H9 (cell line): ENCODE measurements at regions not wholly inside any gene's neighbourhood (a gene's known extent, or its start where the extent isn't known, plus 50 kb on each side); places are given as distances from the start of the nearest gene placed in this dataset.
"Not testable (repeated sequence)": the region's sequence is repeated elsewhere in the genome, so short reads cannot be mapped to it uniquely, and the experiment has no call there.

Experiments
- DNase-seq: peaks from one replicate; pipeline ENCODE4 v3.0.0-alpha.2; 2017
- H2AFZ ChIP-seq: one replicate; pipeline ENCODE4 v1.6.1; 2013; ENCODE audit warnings: mild to moderate bottlenecking, low read length, control low read depth, moderate library complexity
- H2AK5ac ChIP-seq: 2 replicates; pipeline ENCODE4 v1.6.1; 2013; ENCODE audit warnings: low read length, control low read depth, mixed read lengths; ENCODE audit not compliant: insufficient read length
- H2BK120ac ChIP-seq: one replicate; pipeline ENCODE4 v1.6.1; 2013; ENCODE audit warnings: low read depth, mild to moderate bottlenecking, low read length, control low read depth, inconsistent platforms; ENCODE audit not compliant: poor library complexity, severe bottlenecking
- H2BK12ac ChIP-seq: 2 replicates; pipeline ENCODE4 v1.6.1; 2013; ENCODE audit warnings: low read length, control low read depth, mixed read lengths, low read depth; ENCODE audit not compliant: insufficient read length
- H2BK15ac ChIP-seq: 2 replicates; pipeline ENCODE4 v1.6.1; 2013; ENCODE audit warnings: low read depth, low read length, control low read depth
- H2BK20ac ChIP-seq: one replicate; pipeline ENCODE4 v1.6.1; 2013; ENCODE audit warnings: low read depth, mild to moderate bottlenecking, low read length, control low read depth, inconsistent platforms; ENCODE audit not compliant: poor library complexity, severe bottlenecking
- H2BK5ac ChIP-seq: 2 replicates; pipeline ENCODE4 v1.6.1; 2013; ENCODE audit warnings: low read length, control low read depth, mixed read lengths; ENCODE audit not compliant: insufficient read length
- H3K14ac ChIP-seq: 2 replicates; pipeline ENCODE4 v1.6.1; 2013; ENCODE audit warnings: low read length, control low read depth; ENCODE audit not compliant: insufficient read depth
- H3K18ac ChIP-seq: 2 replicates; pipeline ENCODE4 v1.6.1; 2013; ENCODE audit warnings: low read depth, mild to moderate bottlenecking, mixed read lengths, low read length, control low read depth; ENCODE audit not compliant: insufficient read length
- H3K23ac ChIP-seq: 2 replicates; pipeline ENCODE4 v1.6.1; 2013; ENCODE audit warnings: low read length, control low read depth, mixed read lengths, low read depth; ENCODE audit not compliant: insufficient read length
- H3K23me2 ChIP-seq: 2 replicates; pipeline ENCODE4 v1.6.1; 2013; ENCODE audit warnings: low read depth, mild to moderate bottlenecking, mixed read lengths, low read length, control low read depth; ENCODE audit not compliant: insufficient read length, poor library complexity, severe bottlenecking
- H3K27ac ChIP-seq: 2 replicates; pipeline ENCODE4 v1.5.1; 2013; ENCODE audit warnings: low read length, control low read depth, mixed read lengths, low read depth; ENCODE audit not compliant: insufficient read length
- H3K27me3 ChIP-seq: 2 replicates; pipeline ENCODE4 v1.6.1; 2013; ENCODE audit warnings: low read length, control low read depth, inconsistent platforms; ENCODE audit not compliant: insufficient read depth
- H3K4ac ChIP-seq: 2 replicates; pipeline ENCODE4 v1.6.1; 2013; ENCODE audit warnings: low read depth, mild to moderate bottlenecking, control low read depth, inconsistent platforms, low read length, moderate library complexity
- H3K4me1 ChIP-seq: 2 replicates; pipeline ENCODE4 v1.6.1; 2013; ENCODE audit warnings: low read length, control low read depth, inconsistent platforms; ENCODE audit not compliant: insufficient read depth
- H3K4me2 ChIP-seq: 2 replicates; pipeline ENCODE4 v1.6.1; 2013; ENCODE audit warnings: low read length, control low read depth, mixed read lengths; ENCODE audit not compliant: insufficient read length, insufficient read depth
- H3K56ac ChIP-seq: 2 replicates; pipeline ENCODE4 v1.6.1; 2013; ENCODE audit warnings: low read depth, mild to moderate bottlenecking, mixed read lengths, low read length, control low read depth; ENCODE audit not compliant: insufficient read length
- H3K79me1 ChIP-seq: 2 replicates; pipeline ENCODE4 v1.6.1; 2013; ENCODE audit warnings: low read depth, mild to moderate bottlenecking, moderate library complexity, low read length, control low read depth, inconsistent platforms; ENCODE audit not compliant: insufficient read depth, poor library complexity, severe bottlenecking
- H3K79me2 ChIP-seq: 2 replicates; pipeline ENCODE4 v1.6.1; 2013; ENCODE audit warnings: low read length, control low read depth, inconsistent platforms; ENCODE audit not compliant: insufficient read depth
- H3K9ac ChIP-seq: 2 replicates; pipeline ENCODE4 v1.6.1; 2013; ENCODE audit warnings: low read length, control low read depth, mixed read lengths; ENCODE audit not compliant: insufficient read length; ENCODE audit errors: extremely low read depth
- H3K9me3 ChIP-seq: one replicate; pipeline ENCODE4 v1.6.1; 2013; ENCODE audit warnings: low read depth, low read length, inconsistent platforms; ENCODE audit not compliant: control insufficient read depth
- H3T11ph ChIP-seq: one replicate; pipeline ENCODE4 v1.6.1; 2013; ENCODE audit warnings: mild to moderate bottlenecking, low read length, control low read depth, inconsistent platforms
- H4K20me1 ChIP-seq: one replicate; pipeline ENCODE4 v1.6.1; 2013; ENCODE audit not compliant: control insufficient read depth, insufficient read length, insufficient read depth
- H4K5ac ChIP-seq: 2 replicates; pipeline ENCODE4 v1.6.1; 2013; ENCODE audit warnings: low read depth, mild to moderate bottlenecking, mixed read lengths, low read length, control low read depth; ENCODE audit not compliant: insufficient read length
- H4K8ac ChIP-seq: replicated peaks from 2 replicates; pipeline ENCODE4 v1.6.1; 2013; ENCODE audit warnings: low read length, control low read depth, mixed read lengths, low read depth; ENCODE audit not compliant: insufficient read length
- H4K91ac ChIP-seq: 2 replicates; pipeline ENCODE4 v1.6.1; 2013; ENCODE audit warnings: low read depth, mild to moderate bottlenecking, moderate library complexity, mixed read lengths, low read length, control low read depth; ENCODE audit not compliant: insufficient read length
- H3K27ac Mint-ChIP-seq, 3 experiments: 2 replicates in 2 of 3; 3 replicates in 1 of 3; pipeline ENCODE4 v1.8.0; 2020 to 2021; ENCODE audit warnings: mixed read lengths in 3 of 3, mild to moderate bottlenecking in 1 of 3, moderate library complexity in 1 of 3
- H3K27me3 Mint-ChIP-seq: 2 replicates; pipeline ENCODE4 v1.8.0; 2021; ENCODE audit warnings: low read depth, mild to moderate bottlenecking, moderate library complexity, mixed read lengths
- H3K36me3 Mint-ChIP-seq, 3 experiments: 2 replicates in 2 of 3; 3 replicates in 1 of 3; pipeline ENCODE4 v1.8.0; 2020 to 2021; ENCODE audit warnings: low read depth in 3 of 3, mixed read lengths in 3 of 3; ENCODE audit not compliant: insufficient read depth in 1 of 3
- H3K4me1 Mint-ChIP-seq, 2 experiments: 2 replicates each; pipeline ENCODE4 v1.8.0; 2020; ENCODE audit warnings: mixed read lengths in 2 of 2
- H3K4me3 Mint-ChIP-seq, 2 experiments: 2 replicates in 1 of 2; 3 replicates in 1 of 2; pipeline ENCODE4 v1.8.0; 2020 to 2021; ENCODE audit warnings: mild to moderate bottlenecking in 2 of 2, mixed read lengths in 2 of 2, moderate library complexity in 1 of 2
- H3K9me3 Mint-ChIP-seq, 2 experiments: 2 replicates in 1 of 2; 3 replicates in 1 of 2; pipeline ENCODE4 v1.8.0; 2020; ENCODE audit warnings: mild to moderate bottlenecking in 2 of 2, mixed read lengths in 2 of 2, moderate library complexity in 1 of 2
- WGBS: extraction: QIAGEN DNeasy Blood & Tissue Kit; methylation state at CpG from one replicate; pipeline ENCODE4 v1.1.7; 2013; ENCODE audit warnings: missing lambda C conversion rate, low lambda C conversion rate, mixed read lengths; ENCODE audit not compliant: insufficient read length; ENCODE audit errors: extremely low coverage; 5-methylcytosine and 5-hydroxymethylcytosine counted together

- not testable (repeated sequence) for H3K27ac ChIP-seq, H3K36me3 Mint-ChIP-seq, H3K4ac ChIP-seq, H3K56ac ChIP-seq, H2BK20ac ChIP-seq, H2BK12ac ChIP-seq, H2AK5ac ChIP-seq, H3K27me3 Mint-ChIP-seq, H3K18ac ChIP-seq, H4K91ac ChIP-seq, H3K4me1 ChIP-seq, H3K9me3 ChIP-seq, H3K27ac Mint-ChIP-seq, DNase-seq, H2AFZ ChIP-seq, H3K4me2 ChIP-seq, H3T11ph ChIP-seq, H3K4me3 Mint-ChIP-seq, H2BK5ac ChIP-seq, H3K23me2 ChIP-seq, H3K4me1 Mint-ChIP-seq, H4K8ac ChIP-seq, H3K27me3 ChIP-seq, H3K9ac ChIP-seq, H4K5ac ChIP-seq, H2BK15ac ChIP-seq, H3K9me3 Mint-ChIP-seq, H4K20me1 ChIP-seq, H3K23ac ChIP-seq, H3K79me1 ChIP-seq, H3K79me2 ChIP-seq, H3K14ac ChIP-seq, H2BK120ac ChIP-seq
- WGBS: no CpG with 5 or more reads among the region's 10 CpGs
Observed at GRCh38 chr15:32535150-32535898, 57.9 kb upstream of the GOLGA8N start.

GRCh38 chr15:32522900-32523299 is 67.5 kb upstream of the GOLGA8O start:
- not testable (repeated sequence) for H2BK20ac ChIP-seq, H3T11ph ChIP-seq, H2AFZ ChIP-seq, H3K9me3 Mint-ChIP-seq, H3K9ac ChIP-seq, H3K79me1 ChIP-seq, H3K4me1 ChIP-seq, DNase-seq, H3K27ac Mint-ChIP-seq, H2BK12ac ChIP-seq, H4K5ac ChIP-seq, H3K56ac ChIP-seq, H3K9me3 ChIP-seq, H2BK5ac ChIP-seq, H2BK15ac ChIP-seq, H3K27me3 Mint-ChIP-seq, H3K14ac ChIP-seq, H3K23ac ChIP-seq, H3K36me3 Mint-ChIP-seq, H3K4me3 Mint-ChIP-seq, H3K27me3 ChIP-seq, H4K8ac ChIP-seq, H3K4me1 Mint-ChIP-seq, H3K79me2 ChIP-seq, H3K27ac ChIP-seq, H4K91ac ChIP-seq, H2AK5ac ChIP-seq, H4K20me1 ChIP-seq, H3K4ac ChIP-seq, H3K4me2 ChIP-seq, H2BK120ac ChIP-seq, H3K18ac ChIP-seq, H3K23me2 ChIP-seq
- WGBS: no CpG with 5 or more reads among the region's 6 CpGs
